ENCODE measurements at regions not wholly inside any gene's neighbourhood (a gene's known extent, or its start where the extent isn't known, plus 50 kb on each side); places are given as distances from the start of the nearest gene placed in this dataset.

- H3K4me3 ChIP-seq, result no peak overlapping the region
- DNase-seq (ENCODE audit: extremely low spot score), result no peak
- H3K27ac ChIP-seq (replicated peaks in 1 of 4), result no peak overlapping the region
- H3K9me3 ChIP-seq, result no peaks in the 10 kb centered on the region
- H3K36me3 ChIP-seq, result no peaks in the 10 kb centered on the region
- H3K4me1 ChIP-seq, result no peaks in the 10 kb centered on the region
- intact Hi-C loops (cut with DNase I), result no loop called here
- TF ChIP-seq POLR2AphosphoS5 (IDR thresholded peaks at IDR 0.05) (no peak), POLR2A (IDR thresholded peaks at IDR 0.05; ENCODE audit: low read depth) (no peak), CTCF (IDR thresholded peaks at IDR 0.05) (no peak), EP300 (IDR thresholded peaks at IDR 0.05) (no peak)
- H3K27me3 ChIP-seq, result no peaks in the 10 kb centered on the region
These were observed 517.1 kb downstream of the LMO7 start for GRCh38 chr13:76153239-76153638.

- intact Hi-C loops (cut with DNase I), result no loop called here
- Histone ChIP-seq H3K9me3 (no peaks in the 10 kb centered on the region), H3K4me1 (no peaks in the 10 kb centered on the region), H3K4me3 (no peak overlapping the region), H3K36me3 (no peaks in the 10 kb centered on the region), H3K27me3 (no peaks in the 10 kb centered on the region), H3K27ac (replicated peaks in 1 of 4) (no peak overlapping the region)
- TF ChIP-seq POLR2A (IDR thresholded peaks at IDR 0.05; ENCODE audit: low read depth), result no peak
- TF ChIP-seq POLR2AphosphoS5 (IDR thresholded peaks at IDR 0.05), result no peak
- no peak for TF ChIP-seq EP300 (IDR thresholded peaks at IDR 0.05)
- TF ChIP-seq CTCF (IDR thresholded peaks at IDR 0.05), result no peak
- 30% methylated on average over 3 of the region's 3 CpGs for WGBS
- DNase-seq (ENCODE audit: extremely low spot score), result no peak
These were observed 512.8 kb downstream of the LMO7 start for GRCh38 chr13:76148926-76149325.

GRCh38 chr13:76148374-76148773 lies 512.2 kb downstream of the LMO7 start:
- Histone ChIP-seq H3K9me3 (no peaks in the 10 kb centered on the region), H3K36me3 (no peaks in the 10 kb centered on the region), H3K4me1 (no peaks in the 10 kb centered on the region), H3K27me3 (no peaks in the 10 kb centered on the region), H3K27ac (replicated peaks in 1 of 4) (no peak overlapping the region), H3K4me3 (no peak overlapping the region)
- intact Hi-C loops (cut with DNase I), result no loop called here
- TF ChIP-seq EP300 (IDR thresholded peaks at IDR 0.05) (no peak), POLR2AphosphoS5 (IDR thresholded peaks at IDR 0.05) (no peak), POLR2A (IDR thresholded peaks at IDR 0.05; ENCODE audit: low read depth) (no peak), CTCF (IDR thresholded peaks at IDR 0.05) (no peak)
- DNase-seq (ENCODE audit: extremely low spot score), result no peak

GRCh38 chr13:76132532-76132931 lies 496.4 kb downstream of the LMO7 start:
- no peaks in the 10 kb centered on the region for H3K9me3 ChIP-seq
- peaks cover 0 to 6% (median 2%) of the 10 kb centered on the region in 4 donors for H3K4me1 ChIP-seq
- intact Hi-C loops (cut with DNase I), result no loop called here
- TF ChIP-seq CTCF (IDR thresholded peaks at IDR 0.05), result no peak
- no peak for TF ChIP-seq POLR2AphosphoS5 (IDR thresholded peaks at IDR 0.05)
- no peak for TF ChIP-seq POLR2A (IDR thresholded peaks at IDR 0.05; ENCODE audit: low read depth)
- TF ChIP-seq EP300 (IDR thresholded peaks at IDR 0.05), result no peak
- no peaks in the 10 kb centered on the region for H3K27me3 ChIP-seq
- no peak overlapping the region for H3K27ac ChIP-seq (replicated peaks in 1 of 4)
- H3K36me3 ChIP-seq, result no peaks in the 10 kb centered on the region
- no peak overlapping the region for H3K4me3 ChIP-seq
- DNase-seq (ENCODE audit: extremely low spot score), result no peak
- 92% methylated on average over 1 of the region's 1 CpG for WGBS

- WGBS, result 71% methylated on average over 7 of the region's 7 CpGs
- Histone ChIP-seq H3K4me3 (no peak overlapping the region), H3K27me3 (no peaks in the 10 kb centered on the region), H3K4me1 (peaks cover 0 to 6% (median 2%) of the 10 kb centered on the region in 4 donors), H3K36me3 (no peaks in the 10 kb centered on the region), H3K27ac (replicated peaks in 1 of 4) (no peak overlapping the region), H3K9me3 (no peaks in the 10 kb centered on the region)
- DNase-seq (ENCODE audit: extremely low spot score), result no peak
- TF ChIP-seq CTCF (IDR thresholded peaks at IDR 0.05) (no peak), POLR2AphosphoS5 (IDR thresholded peaks at IDR 0.05) (no peak), POLR2A (IDR thresholded peaks at IDR 0.05; ENCODE audit: low read depth) (no peak), EP300 (IDR thresholded peaks at IDR 0.05) (no peak)
- intact Hi-C loops (cut with DNase I), result no loop called here
These were observed 495.4 kb downstream of the LMO7 start for GRCh38 chr13:76131551-76131950.
